Endothelial cell of umbilical vein (primary cell): ENCODE measurements at regions not wholly inside any gene's neighbourhood (a gene's known extent, or its start where the extent isn't known, plus 50 kb on each side); places are given as distances from the start of the nearest gene placed in this dataset.

Experiments used
- BruUV-seq: library from RNA; stranded (reverse); fragments of 400-500 nt; replicated peaks from 2 replicates; lab custom pipeline; 2021; lab: Mats Ljungman, UMichigan
- CTCF ChIA-PET: fragments of 300-600, 350-600 bp; sonication (Branson Sonifier 250); formaldehyde crosslinking; loops from one replicate; lab custom pipeline; 2021; ENCODE audit warnings: antibody characterized with exemption, inconsistent platforms; lab: Charles Lee
- POLR2A ChIA-PET: fragments of 300-600, 350-600 bp; sonication (Branson Sonifier 250); formaldehyde crosslinking; loops from one replicate; lab custom pipeline; 2021; ENCODE audit warnings: antibody characterized with exemption, inconsistent platforms; lab: Charles Lee
- DNase-seq: peaks from one replicate; pipeline ENCODE4 v3.0.0-alpha.2; 2011; ENCODE audit warnings: low read depth, low spot score
- FAIRE-seq: peaks from 2 replicates; lab custom pipeline; 2011; peaks lifted over from hg19 to GRCh38; lab: Jason Lieb, UNC
- H2AFZ ChIP-seq: 2 replicates; pipeline ENCODE4 v1.6.0; 2012; ENCODE audit warnings: low read depth, low read length, control low read depth, inconsistent platforms
- H3K27ac ChIP-seq: 2 replicates; pipeline ENCODE4 v1.5.1; 2011; ENCODE audit warnings: low read depth, mild to moderate bottlenecking, control low read depth, low read length, moderate library complexity; ENCODE audit not compliant: insufficient read depth
- H3K27me3 ChIP-seq, 2 experiments: 2 replicates each; pipeline versions ENCODE4 v1.6.0 to v1.6.1; 2011; ENCODE audit warnings: low read length in 2 of 2, mixed read lengths in 1 of 2; ENCODE audit not compliant: control insufficient read depth in 2 of 2, insufficient read depth in 2 of 2
- H3K36me3 ChIP-seq, 2 experiments: 2 replicates in 1 of 2; 3 replicates in 1 of 2; pipeline ENCODE4 v1.5.1; 2011; ENCODE audit warnings: low read length in 2 of 2, mild to moderate bottlenecking in 1 of 2, moderate library complexity in 1 of 2; ENCODE audit not compliant: control insufficient read depth in 2 of 2, insufficient read depth in 2 of 2; ENCODE audit errors: extremely low read depth in 1 of 2
- H3K4me1 ChIP-seq: 3 replicates; pipeline ENCODE4 v1.5.1; 2011; ENCODE audit warnings: mild to moderate bottlenecking, low read length; ENCODE audit not compliant: control insufficient read depth, insufficient read depth; ENCODE audit errors: extremely low read depth
- H3K4me2 ChIP-seq: 2 replicates; pipeline ENCODE4 v1.6.1; 2011; ENCODE audit warnings: low read length, control low read depth, mixed read lengths; ENCODE audit not compliant: insufficient read depth
- H3K4me3 ChIP-seq, 3 experiments: fragments of 200-600 bp in 1 of 3; sonication (generic), shearing (Covaris generic) in 1 of 3; replicated peaks in 1 of 3; 2 replicates each; pipeline ENCODE4 v1.5.1; 2011 to 2016; ENCODE audit warnings: control low read depth in 3 of 3, low read length in 3 of 3, mild to moderate bottlenecking in 2 of 3, inconsistent platforms in 1 of 3, low read depth in 1 of 3, moderate library complexity in 1 of 3; ENCODE audit not compliant: insufficient read depth in 1 of 3
- H3K79me2 ChIP-seq: 2 replicates; pipeline ENCODE4 v1.6.0; 2012; ENCODE audit warnings: low read length, inconsistent platforms; ENCODE audit not compliant: control insufficient read depth, insufficient read depth
- H3K9ac ChIP-seq: replicated peaks from 2 replicates; pipeline ENCODE3; 2011; ENCODE audit warnings: low read length, control low read depth; ENCODE audit not compliant: insufficient read depth; ENCODE audit errors: extremely low read depth
- H3K9me1 ChIP-seq: replicated peaks from 3 replicates; pipeline ENCODE4 v1.6.0; 2011; ENCODE audit warnings: mild to moderate bottlenecking, low read length; ENCODE audit not compliant: control insufficient read depth, insufficient read depth; ENCODE audit errors: extremely low read depth
- H3K9me3 ChIP-seq: replicated peaks from 2 replicates; pipeline ENCODE4 v1.5.1; 2012; ENCODE audit warnings: low read length, inconsistent platforms; ENCODE audit not compliant: control insufficient read depth, insufficient read depth
- H4K20me1 ChIP-seq: replicated peaks from 2 replicates; pipeline ENCODE3; 2011; ENCODE audit warnings: mild to moderate bottlenecking, low read length; ENCODE audit not compliant: control insufficient read depth, insufficient read depth; ENCODE audit errors: extremely low read depth
- CTCF ChIP-seq, 2 donors: IDR thresholded peaks; 1 replicate in 1 of 2; 2 replicates in 1 of 2; pipeline ENCODE4 v1.5.1; 2011; ENCODE audit warnings: low read length in 2 of 2, mild to moderate bottlenecking in 2 of 2, moderate library complexity in 2 of 2, control low read depth in 1 of 2, inconsistent platforms in 1 of 2, low read depth in 1 of 2; ENCODE audit not compliant: insufficient read depth in 1 of 2; ENCODE audit errors: extremely low read depth in 1 of 2
- EZH2 ChIP-seq: IDR thresholded peaks from 2 replicates; pipeline ENCODE4 v1.6.1; 2012; ENCODE audit warnings: borderline replicate concordance, low read depth, mild to moderate bottlenecking, moderate library complexity, low read length, inconsistent platforms; ENCODE audit not compliant: severe bottlenecking
- FOS ChIP-seq: IDR thresholded peaks from 2 replicates; pipeline ENCODE4 v1.6.1; 2011; ENCODE audit warnings: mild to moderate bottlenecking, low read length, moderate library complexity, borderline replicate concordance; ENCODE audit not compliant: insufficient read depth
- GATA2 ChIP-seq: IDR thresholded peaks from 2 replicates; pipeline ENCODE4 v1.7.0; 2011; ENCODE audit warnings: low read depth, mild to moderate bottlenecking, moderate library complexity, mixed read lengths, low read length; ENCODE audit not compliant: insufficient read length, insufficient read depth
- JUN ChIP-seq: IDR thresholded peaks from 2 replicates; pipeline ENCODE4 v1.6.1; 2011; ENCODE audit warnings: borderline replicate concordance, low read depth; ENCODE audit not compliant: insufficient read length, insufficient read depth
- MAX ChIP-seq: IDR thresholded peaks from 2 replicates; pipeline ENCODE4 v1.6.1; 2011; ENCODE audit not compliant: insufficient read depth, insufficient read length
- MYC ChIP-seq: IDR thresholded peaks from one replicate; pipeline ENCODE4 v1.6.1; 2011; ENCODE audit warnings: mild to moderate bottlenecking, low read depth, low read length
- POLR2A ChIP-seq: IDR thresholded peaks from 2 replicates; pipeline ENCODE4 v1.6.1; 2012; ENCODE audit warnings: low read depth, mild to moderate bottlenecking, control low read depth, low read length
- POLR2AphosphoS5 ChIP-seq: IDR thresholded peaks from 2 replicates; pipeline ENCODE4 v1.6.1; 2012; ENCODE audit warnings: low read depth, mild to moderate bottlenecking, control low read depth, low read length, moderate library complexity; ENCODE audit not compliant: insufficient read depth
- dilution Hi-C: fragments of 300-500 bp; cut with MboI; formaldehyde crosslinking; loops from one replicate; pipeline ENCODE4 v1.15.0; 2019; ENCODE audit warnings: low sequenced_read_pairs; ENCODE audit not compliant: extremely low pct_ligation_motif_present
- intact Hi-C: fragments of 100-400 bp; cut with micrococcal nuclease; formaldehyde crosslinking; loops from one replicate; pipeline ENCODE4 v1.10.0; 2022

- intact Hi-C loops (no loop called here), dilution Hi-C loops (no loop called here)
- POLR2A ChIA-PET, result interaction anchor here (1.4 kb wide), 1 partner anchor 75 kb away, joined by 4 read pairs; the partner anchor contains the start of gene MORC3
- CTCF ChIA-PET, result interaction anchor here (1.3 to 2.5 kb wide), 3 partner anchors 11 to 19 kb away, joined by 3 to 14 read pairs (median 7); no protein-coding TSS in a partner anchor
- Histone ChIP-seq H3K4me1 (no peaks in the 10 kb centered on the region), H3K9me3 (no peaks in the 10 kb centered on the region), H3K79me2 (no peaks in the 10 kb centered on the region), H3K9ac (no peak overlapping the region), H3K27ac (no peak overlapping the region), H3K36me3 (peaks cover 0 to 12% of the 10 kb centered on the region in 2 experiments), H3K4me3 (no peak overlapping the region), H3K27me3 (no peaks in the 10 kb centered on the region), H3K9me1 (no peaks in the 10 kb centered on the region), H4K20me1 (no peaks in the 10 kb centered on the region), H3K4me2 (no peak overlapping the region), H2AFZ (no peak overlapping the region)
- BruUV-seq, result no TSS peak
- FAIRE-seq, result no peak
- TF ChIP-seq POLR2A (no peak), MAX (no peak), JUN (no peak), POLR2AphosphoS5 (no peak), CTCF (IDR thresholded peaks at IDR 0.05; ENCODE audit: extremely low read depth in 1 of 2, insufficient read depth in 1 of 2, low read depth in 1 of 2, low read length in 2 of 2) (no peak), EZH2 (no peak), FOS (no peak), MYC (no peak), GATA2 (no peak)
- DNase-seq, result no peak
Observed at GRCh38 chr21:36245115-36245514, 74.9 kb upstream of the MORC3 start.
